ENCODE measurements at regions not wholly inside any gene's neighbourhood (a gene's known extent, or its start where the extent isn't known, plus 50 kb on each side); places are given as distances from the start of the nearest gene placed in this dataset.

GRCh38 chr11:91804042-91804441, 420.6 kb upstream of the FAT3 start:
- Histone ChIP-seq H2BK15ac (ENCODE audit: low read depth, low read length) (no peak overlapping the region), H3K23ac (ENCODE audit: low read depth, low read length) (no peak overlapping the region), H4K5ac (ENCODE audit: low read depth, low read length) (no peak overlapping the region), H3K9ac (ENCODE audit: low read depth, low read length) (no peak overlapping the region), H2AK9ac (replicated peaks; ENCODE audit: low read depth, low read length, poor library complexity) (no peak overlapping the region), H2BK5ac (ENCODE audit: low read depth, low read length, poor library complexity, severe bottlenecking) (no peak overlapping the region), H3K9me3 (ENCODE audit: control insufficient read depth, insufficient read depth, low read length) (no peaks in the 10 kb centered on the region; the same call in 1 of the 2 replicates), H4K20me1 (ENCODE audit: insufficient read depth, low read length) (no peaks in the 10 kb centered on the region), H2AFZ (replicated peaks; ENCODE audit: low read length, poor library complexity) (no peak overlapping the region), H3K27ac (ENCODE audit: insufficient read depth, low read length) (no peak overlapping the region), H2BK120ac (ENCODE audit: low read depth, low read length) (no peak overlapping the region), H3K9me1 (ENCODE audit: insufficient read depth, low read length) (no peaks in the 10 kb centered on the region), H3K4me1 (ENCODE audit: control insufficient read depth, insufficient read depth, low read length) (no peaks in the 10 kb centered on the region), H3K14ac (replicated peaks; ENCODE audit: low read depth, low read length) (no peak overlapping the region), H3K4me3 (ENCODE audit: insufficient read depth, low read depth, low read length) (no peak overlapping the region), H3K18ac (ENCODE audit: low read depth, low read length) (no peak overlapping the region), H3K36me3 (ENCODE audit: control insufficient read depth, insufficient read depth, low read length) (no peaks in the 10 kb centered on the region), H3K4me2 (ENCODE audit: low read depth, low read length) (no peak overlapping the region), H4K91ac (ENCODE audit: insufficient read depth, low read depth, low read length) (no peak overlapping the region), H2AK5ac (ENCODE audit: low read depth, low read length) (no peak overlapping the region), H2BK20ac (ENCODE audit: low read depth, low read length) (no peak overlapping the region), H3K79me1 (ENCODE audit: low read depth in 1 of 2, low read length in 2 of 2) (no peaks in the 10 kb centered on the region), H3K4ac (ENCODE audit: low read depth, low read length) (no peak overlapping the region), H4K8ac (ENCODE audit: low read depth in 2 of 2, low read length in 2 of 2) (no peak overlapping the region), H3K56ac (ENCODE audit: extremely low read depth, insufficient read depth, low read length) (no peak overlapping the region), H3K27me3 (ENCODE audit: control insufficient read depth, insufficient read depth, low read length) (no peaks in the 10 kb centered on the region)
- dilution Hi-C loops (cut with HindIII; ENCODE audit: low sequenced_read_pairs, unreplicated experiment) (no loop called here), in situ Hi-C loops (cut with MboI; ENCODE audit: low sequenced_read_pairs) (no loop called here), intact Hi-C loops (cut with micrococcal nuclease) (no loop called here)
- ChIA-PET POLR2A (ENCODE audit: unreplicated experiment) (no interaction called here), CTCF (no interaction called here)
- no peak for DNase-seq
- TF ChIP-seq CEBPB (IDR thresholded peaks at IDR 0.05; ENCODE audit: low read depth, low read length), result no peak
- no peak for TF ChIP-seq SMC3 (IDR thresholded peaks at IDR 0.05; ENCODE audit: low read depth, low read length)
- TF ChIP-seq CHD1 (IDR thresholded peaks at IDR 0.05; ENCODE audit: low read depth, low read length), result no peak
- no peak for TF ChIP-seq NFE2L2 (IDR thresholded peaks at IDR 0.05; ENCODE audit: low read depth, low read length)
- no peak for TF ChIP-seq RFX5 (IDR thresholded peaks at IDR 0.05; ENCODE audit: low read depth, low read length)
- TF ChIP-seq POLR2A (IDR thresholded peaks at IDR 0.05; ENCODE audit: low read depth, low read length), result no peak
- no peak for TF ChIP-seq MAFK (IDR thresholded peaks at IDR 0.05; ENCODE audit: low read depth, low read length)
- no peak for TF ChIP-seq MAZ (IDR thresholded peaks at IDR 0.05; ENCODE audit: borderline replicate concordance, low read depth, low read length)
- ATAC-seq (ENCODE audit: low read depth), result no peak
- BruUV-seq (replicated peaks), result no TSS peak
- no CpG with 5 or more reads among the region's 1 CpG for WGBS, 2 experiments (ENCODE audit: extremely low coverage in 2 of 2, insufficient read length in 1 of 2)

Data from IMR-90 (cell line).